Neural progenitor cell (in vitro differentiated cells): ENCODE measurements at regions not wholly inside any gene's neighbourhood (a gene's known extent, or its start where the extent isn't known, plus 50 kb on each side); places are given as distances from the start of the nearest gene placed in this dataset.

Experiments used
- DNase-seq: peaks from one replicate; pipeline ENCODE4 v3.0.0-alpha.2; 2016; ENCODE audit warnings: low spot score
- H2AFZ ChIP-seq: fragments of 200-600 bp; sonication (generic); replicated peaks from 2 replicates; pipeline ENCODE4 v1.6.1; 2016; ENCODE audit warnings: antibody characterized with exemption
- H3F3A ChIP-seq: fragments of 200-600 bp; sonication (generic); 2 replicates; pipeline ENCODE4 v1.6.1; 2016; ENCODE audit warnings: antibody characterized with exemption, low read depth
- H3K27ac ChIP-seq: fragments of 200-600 bp; sonication (generic); 2 replicates; pipeline ENCODE4 v1.5.1; 2016; ENCODE audit warnings: mild to moderate bottlenecking
- H3K27me3 ChIP-seq: fragments of 200-600 bp; sonication (generic); 2 replicates; pipeline ENCODE4 v1.6.1; 2016; ENCODE audit warnings: mild to moderate bottlenecking, moderate library complexity
- H3K36me3 ChIP-seq: fragments of 200-600 bp; sonication (generic); 2 replicates; pipeline ENCODE4 v1.5.1; 2016
- H3K4me1 ChIP-seq: fragments of 200-600 bp; sonication (generic); 2 replicates; pipeline ENCODE4 v1.6.1; 2016; ENCODE audit warnings: mixed run types
- H3K4me2 ChIP-seq: fragments of 200-600 bp; sonication (generic); 2 replicates; pipeline ENCODE4 v1.6.1; 2016
- H3K4me3 ChIP-seq: fragments of 200-600 bp; sonication (generic); 2 replicates; pipeline ENCODE4 v1.5.1; 2016
- H3K79me2 ChIP-seq: fragments of 200-600 bp; sonication (generic); 2 replicates; pipeline ENCODE4 v1.6.1; 2016; ENCODE audit warnings: low read depth
- H3K9ac ChIP-seq: fragments of 200-600 bp; sonication (generic); 2 replicates; pipeline ENCODE4 v1.6.1; 2016
- H3K9me3 ChIP-seq: fragments of 200-600 bp; sonication (generic); 2 replicates; pipeline ENCODE4 v1.5.1; 2016; ENCODE audit warnings: low read depth
- H4K20me1 ChIP-seq: fragments of 200-600 bp; sonication (generic); 2 replicates; pipeline ENCODE4 v1.6.1; 2016; ENCODE audit warnings: low read depth
- H3K27ac Mint-ChIP-seq: 3 replicates; pipeline ENCODE4 v1.8.0; 2021; ENCODE audit warnings: mixed read lengths
- H3K27me3 Mint-ChIP-seq: 2 replicates; pipeline ENCODE4 v1.8.0; 2022; ENCODE audit warnings: low read depth, mild to moderate bottlenecking, inconsistent platforms, moderate library complexity, mixed read lengths; ENCODE audit not compliant: insufficient read depth
- H3K36me3 Mint-ChIP-seq: 3 replicates; pipeline ENCODE4 v1.8.0; 2021; ENCODE audit warnings: mixed read lengths
- H3K4me1 Mint-ChIP-seq: 3 replicates; pipeline ENCODE4 v1.8.0; 2021; ENCODE audit warnings: mixed read lengths
- H3K4me3 Mint-ChIP-seq: 3 replicates; pipeline ENCODE4 v1.8.0; 2021; ENCODE audit warnings: mild to moderate bottlenecking, moderate library complexity, mixed read lengths
- H3K9me3 Mint-ChIP-seq: 3 replicates; pipeline ENCODE4 v1.8.0; 2020; ENCODE audit warnings: mixed read lengths
- EZH2 ChIP-seq: fragments of 200-600 bp; sonication (generic); IDR thresholded peaks from 2 replicates; pipeline ENCODE4 v1.6.1; 2017; ENCODE audit warnings: antibody characterized with exemption, mild to moderate bottlenecking, moderate library complexity
- EZH2phosphoT487 ChIP-seq: fragments of 200-600 bp; sonication (generic); IDR thresholded peaks from 2 replicates; pipeline ENCODE4 v1.6.1; 2017; ENCODE audit warnings: antibody characterized with exemption
- TF ChIP-seq, protein P1 (sequence below): fragments of 200-600 bp; sonication (generic); IDR thresholded peaks from 2 replicates; pipeline ENCODE4 v1.5.1; 2017; ENCODE audit warnings: antibody characterized with exemption, mild to moderate bottlenecking

DNA sequence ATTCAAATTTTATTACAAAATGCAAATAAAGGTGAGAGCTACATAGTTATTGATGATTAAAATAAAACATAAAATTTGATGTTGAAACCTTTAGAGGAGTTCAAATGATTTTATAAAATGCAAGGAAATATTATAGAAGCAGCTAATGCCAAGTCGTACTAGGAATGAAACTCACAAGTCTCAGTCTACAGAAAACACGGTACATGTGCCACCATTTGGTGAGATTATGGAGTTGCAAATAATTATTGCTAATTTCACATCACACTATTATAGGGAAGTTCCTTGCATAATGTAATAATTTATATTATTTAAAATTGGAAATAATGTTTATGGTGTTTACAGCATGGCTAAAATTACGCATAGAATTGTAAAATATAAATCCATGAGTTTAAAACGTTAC is 1601.7 kb upstream of the TENM3 start:
- TF ChIP-seq, protein P1, sequence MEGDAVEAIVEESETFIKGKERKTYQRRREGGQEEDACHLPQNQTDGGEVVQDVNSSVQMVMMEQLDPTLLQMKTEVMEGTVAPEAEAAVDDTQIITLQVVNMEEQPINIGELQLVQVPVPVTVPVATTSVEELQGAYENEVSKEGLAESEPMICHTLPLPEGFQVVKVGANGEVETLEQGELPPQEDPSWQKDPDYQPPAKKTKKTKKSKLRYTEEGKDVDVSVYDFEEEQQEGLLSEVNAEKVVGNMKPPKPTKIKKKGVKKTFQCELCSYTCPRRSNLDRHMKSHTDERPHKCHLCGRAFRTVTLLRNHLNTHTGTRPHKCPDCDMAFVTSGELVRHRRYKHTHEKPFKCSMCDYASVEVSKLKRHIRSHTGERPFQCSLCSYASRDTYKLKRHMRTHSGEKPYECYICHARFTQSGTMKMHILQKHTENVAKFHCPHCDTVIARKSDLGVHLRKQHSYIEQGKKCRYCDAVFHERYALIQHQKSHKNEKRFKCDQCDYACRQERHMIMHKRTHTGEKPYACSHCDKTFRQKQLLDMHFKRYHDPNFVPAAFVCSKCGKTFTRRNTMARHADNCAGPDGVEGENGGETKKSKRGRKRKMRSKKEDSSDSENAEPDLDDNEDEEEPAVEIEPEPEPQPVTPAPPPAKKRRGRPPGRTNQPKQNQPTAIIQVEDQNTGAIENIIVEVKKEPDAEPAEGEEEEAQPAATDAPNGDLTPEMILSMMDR: no peak
- TF ChIP-seq EZH2phosphoT487 (no peak), EZH2 (no peak)
- Mint-ChIP-seq H3K9me3 (no peaks in the 10 kb centered on the region), H3K4me1 (peaks cover 14% of the 10 kb centered on the region), H3K4me3 (no peak overlapping the region), H3K27me3 (no peaks in the 10 kb centered on the region), H3K36me3 (no peaks in the 10 kb centered on the region), H3K27ac (no peak overlapping the region)
- no peak overlapping the region for H3K4me2 ChIP-seq
- H3K79me2 ChIP-seq: no peaks in the 10 kb centered on the region
- no peaks in the 10 kb centered on the region for H3K36me3 ChIP-seq
- no peak overlapping the region for H3K9ac ChIP-seq
- H3K27ac ChIP-seq: no peak overlapping the region
- no peak overlapping the region for H2AFZ ChIP-seq
- no peaks in the 10 kb centered on the region for H3F3A ChIP-seq
- peaks cover 3% of the 10 kb centered on the region for H3K4me1 ChIP-seq
- H3K27me3 ChIP-seq: no peaks in the 10 kb centered on the region
- H3K9me3 ChIP-seq: no peaks in the 10 kb centered on the region
- H4K20me1 ChIP-seq: no peaks in the 10 kb centered on the region
- no peak for DNase-seq
- H3K4me3 ChIP-seq: no peak overlapping the region

- no peaks in the 10 kb centered on the region for H3F3A ChIP-seq
- no peak for DNase-seq
- H3K79me2 ChIP-seq: no peaks in the 10 kb centered on the region
- no peaks in the 10 kb centered on the region for H3K9me3 ChIP-seq
- no peak overlapping the region for H3K4me2 ChIP-seq
- no peak overlapping the region for H3K27ac Mint-ChIP-seq
- no peak overlapping the region for H3K4me3 Mint-ChIP-seq
- H3K4me1 ChIP-seq: peaks cover 3% of the 10 kb centered on the region
- no peaks in the 10 kb centered on the region for H4K20me1 ChIP-seq
- H3K27ac ChIP-seq: no peak overlapping the region
- no peaks in the 10 kb centered on the region for H3K36me3 ChIP-seq
- no peak overlapping the region for H3K9ac ChIP-seq
- no peaks in the 10 kb centered on the region for H3K27me3 ChIP-seq
- no peak overlapping the region for H2AFZ ChIP-seq
- no peaks in the 10 kb centered on the region for H3K27me3 Mint-ChIP-seq
- H3K36me3 Mint-ChIP-seq: no peaks in the 10 kb centered on the region
- H3K9me3 Mint-ChIP-seq: no peaks in the 10 kb centered on the region
- H3K4me3 ChIP-seq: no peak overlapping the region
- TF ChIP-seq EZH2phosphoT487 (no peak), EZH2 (no peak)
- TF ChIP-seq, protein P1: no peak
- H3K4me1 Mint-ChIP-seq: peaks cover 5% of the 10 kb centered on the region
Observed at GRCh38 chr4:180642732-180643131, 1600.5 kb upstream of the TENM3 start.

DNA sequence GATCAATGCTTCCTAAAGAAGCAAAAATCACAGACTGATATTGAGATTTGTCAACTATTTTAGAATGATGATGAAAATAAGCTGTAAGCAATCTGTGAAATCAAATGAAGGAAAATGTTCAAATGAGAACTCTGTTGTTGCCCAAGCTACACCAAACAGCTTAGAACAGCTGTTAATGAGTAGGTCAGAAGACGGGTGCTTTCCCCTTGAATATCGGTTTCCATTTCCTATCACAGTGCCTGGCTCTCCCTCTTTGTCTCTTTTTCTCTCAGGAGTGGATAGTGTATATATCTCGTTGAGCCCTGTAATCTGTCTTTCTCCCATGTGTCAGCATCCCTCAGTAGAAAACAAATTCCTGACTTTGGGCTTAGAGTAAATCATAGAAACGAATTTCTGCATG is 1592.9 kb upstream of the TENM3 start:
- H3K9me3 Mint-ChIP-seq: no peaks in the 10 kb centered on the region
- Histone ChIP-seq H3K27ac (no peak overlapping the region), H3K79me2 (no peaks in the 10 kb centered on the region), H3K36me3 (no peaks in the 10 kb centered on the region), H3K4me1 (no peaks in the 10 kb centered on the region), H3K9me3 (no peaks in the 10 kb centered on the region), H4K20me1 (no peaks in the 10 kb centered on the region), H3K4me3 (no peak overlapping the region), H3F3A (no peaks in the 10 kb centered on the region), H2AFZ (no peak overlapping the region), H3K4me2 (no peak overlapping the region), H3K9ac (no peak overlapping the region), H3K27me3 (no peaks in the 10 kb centered on the region)
- H3K4me3 Mint-ChIP-seq: no peak overlapping the region
- no peak overlapping the region for H3K27ac Mint-ChIP-seq
- DNase-seq: no peak
- TF ChIP-seq, protein P1: no peak
- TF ChIP-seq EZH2 (no peak), EZH2phosphoT487 (no peak)
- peaks cover 11% of the 10 kb centered on the region for H3K4me1 Mint-ChIP-seq
- H3K27me3 Mint-ChIP-seq: peaks cover 2% of the 10 kb centered on the region
- no peaks in the 10 kb centered on the region for H3K36me3 Mint-ChIP-seq

- H3K79me2 ChIP-seq: no peaks in the 10 kb centered on the region
- H3K27me3 ChIP-seq: no peaks in the 10 kb centered on the region
- TF ChIP-seq, protein P1: no peak
- no peak for TF ChIP-seq EZH2phosphoT487
- no peak for TF ChIP-seq EZH2
- H3K9ac ChIP-seq: no peak overlapping the region
- peaks cover 2% of the 10 kb centered on the region for H3K27me3 Mint-ChIP-seq
- no peak overlapping the region for H3K4me2 ChIP-seq
- H3K4me1 Mint-ChIP-seq: peaks cover 25% of the 10 kb centered on the region
- H3K36me3 Mint-ChIP-seq: no peaks in the 10 kb centered on the region
- H3K4me3 ChIP-seq: no peak overlapping the region
- H3F3A ChIP-seq: no peaks in the 10 kb centered on the region
- no peak overlapping the region for H3K27ac ChIP-seq
- H3K9me3 ChIP-seq: no peaks in the 10 kb centered on the region
- no peaks in the 10 kb centered on the region for H3K36me3 ChIP-seq
- no peaks in the 10 kb centered on the region for H4K20me1 ChIP-seq
- DNase-seq: no peak
- no peak overlapping the region for H3K4me3 Mint-ChIP-seq
- H3K4me1 ChIP-seq: peaks cover 2% of the 10 kb centered on the region
- H3K9me3 Mint-ChIP-seq: no peaks in the 10 kb centered on the region
- H3K27ac Mint-ChIP-seq: no peak overlapping the region
- H2AFZ ChIP-seq: no peak overlapping the region
Observed at GRCh38 chr4:180652533-180652932, 1590.7 kb upstream of the TENM3 start.
